Hepatocyte (in vitro differentiated cells): ENCODE measurements at regions not wholly inside any gene's neighbourhood (a gene's known extent, or its start where the extent isn't known, plus 50 kb on each side); places are given as distances from the start of the nearest gene placed in this dataset.

Source experiments
- EZH2phosphoT487 ChIP-seq: fragments of 200-600 bp; sonication (generic); IDR thresholded peaks from one replicate; pipeline ENCODE4 v1.6.1; 2018; ENCODE audit warnings: antibody characterized with exemption, mild to moderate bottlenecking, low read depth, moderate library complexity; ENCODE audit not compliant: unreplicated experiment, severe bottlenecking
- TF ChIP-seq, protein P1 (sequence below): fragments of 200-600 bp; sonication (generic); IDR thresholded peaks from 2 replicates; pipeline ENCODE4 v1.5.1; 2016; ENCODE audit warnings: antibody characterized with exemption, mild to moderate bottlenecking; ENCODE audit not compliant: poor library complexity

DNA sequence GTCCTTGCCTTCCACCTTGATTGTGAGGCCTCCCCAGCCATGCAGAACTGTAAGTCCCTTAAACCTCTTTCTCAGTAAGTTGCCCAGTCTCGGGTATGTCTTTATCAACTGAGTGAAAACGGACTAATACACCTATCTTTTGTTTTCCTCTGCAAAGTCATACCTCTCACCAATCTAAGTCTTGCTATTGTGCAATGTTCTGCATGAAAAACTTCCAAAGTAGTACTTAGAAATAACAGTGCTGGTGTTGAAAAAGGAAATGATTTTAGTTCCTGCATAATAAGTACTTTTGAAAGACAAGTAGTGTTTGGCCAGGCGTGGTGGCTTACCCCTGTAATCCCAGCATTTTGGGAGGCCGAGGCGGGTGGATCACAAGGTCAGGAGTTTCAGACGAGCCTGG lies 573.5 kb downstream of the ANKRD50 start:
- TF ChIP-seq, protein P1, sequence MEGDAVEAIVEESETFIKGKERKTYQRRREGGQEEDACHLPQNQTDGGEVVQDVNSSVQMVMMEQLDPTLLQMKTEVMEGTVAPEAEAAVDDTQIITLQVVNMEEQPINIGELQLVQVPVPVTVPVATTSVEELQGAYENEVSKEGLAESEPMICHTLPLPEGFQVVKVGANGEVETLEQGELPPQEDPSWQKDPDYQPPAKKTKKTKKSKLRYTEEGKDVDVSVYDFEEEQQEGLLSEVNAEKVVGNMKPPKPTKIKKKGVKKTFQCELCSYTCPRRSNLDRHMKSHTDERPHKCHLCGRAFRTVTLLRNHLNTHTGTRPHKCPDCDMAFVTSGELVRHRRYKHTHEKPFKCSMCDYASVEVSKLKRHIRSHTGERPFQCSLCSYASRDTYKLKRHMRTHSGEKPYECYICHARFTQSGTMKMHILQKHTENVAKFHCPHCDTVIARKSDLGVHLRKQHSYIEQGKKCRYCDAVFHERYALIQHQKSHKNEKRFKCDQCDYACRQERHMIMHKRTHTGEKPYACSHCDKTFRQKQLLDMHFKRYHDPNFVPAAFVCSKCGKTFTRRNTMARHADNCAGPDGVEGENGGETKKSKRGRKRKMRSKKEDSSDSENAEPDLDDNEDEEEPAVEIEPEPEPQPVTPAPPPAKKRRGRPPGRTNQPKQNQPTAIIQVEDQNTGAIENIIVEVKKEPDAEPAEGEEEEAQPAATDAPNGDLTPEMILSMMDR: no peak
- no peak for TF ChIP-seq EZH2phosphoT487
